ENCODE measurements at regions not wholly inside any gene's neighbourhood (a gene's known extent, or its start where the extent isn't known, plus 50 kb on each side); places are given as distances from the start of the nearest gene placed in this dataset.

DNA sequence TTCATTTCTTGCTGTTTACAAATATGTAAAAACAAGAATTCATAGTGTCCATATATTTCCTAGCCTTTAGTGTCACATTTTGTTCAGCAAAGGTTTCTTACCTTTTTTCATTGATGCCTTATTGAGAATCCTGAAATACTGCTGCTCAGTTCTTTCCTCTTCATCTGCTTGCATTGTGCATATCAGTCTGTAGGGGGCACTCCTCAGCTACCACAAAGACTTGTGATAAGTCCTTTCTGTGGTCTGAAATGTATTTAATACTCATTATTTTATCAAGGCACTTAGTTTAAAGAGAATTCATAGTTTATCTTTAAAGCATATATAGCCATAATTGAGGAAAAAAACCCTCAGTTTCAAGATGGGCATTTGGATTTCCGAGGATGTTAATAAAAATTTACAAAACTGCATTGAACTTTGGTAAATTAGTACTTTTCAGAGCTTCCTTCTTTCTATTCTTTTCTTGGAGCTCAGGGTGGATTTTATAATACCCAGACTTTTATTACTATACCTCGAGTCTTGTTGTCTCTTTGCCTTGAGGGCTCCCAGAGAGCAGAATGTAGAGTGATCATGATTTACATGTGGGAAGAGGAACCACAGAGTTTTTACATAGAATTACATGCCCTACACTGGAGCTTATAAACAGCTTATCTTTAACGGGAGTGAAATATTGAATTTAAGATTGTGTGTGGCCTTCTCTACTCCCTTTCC lies 570.1 kb downstream of the PLCL1 start:
- H3K4me2 ChIP-seq = no peak overlapping the region
- 10% methylated on average over 3 of the region's 3 CpGs for WGBS (ENCODE audit: low lambda C conversion rate)
- no peaks in the 10 kb centered on the region for H3K79me2 ChIP-seq (ENCODE audit: insufficient read depth)
- H3K9me2 ChIP-seq = no peaks in the 10 kb centered on the region
- no peaks in the 10 kb centered on the region for H3K9me3 ChIP-seq
- peak; percentile 12 for DNase-seq
- H4K20me1 ChIP-seq (ENCODE audit: insufficient read depth) = no peaks in the 10 kb centered on the region
- no peaks in the 10 kb centered on the region for H3F3A ChIP-seq (replicated peaks; ENCODE audit: insufficient read depth)
- no peak overlapping the region for H2AFZ ChIP-seq (ENCODE audit: low read depth)
- H3K27ac ChIP-seq (ENCODE audit: low read depth in 2 of 2, low read length in 1 of 2) = no peak overlapping the region
- no peak for TF ChIP-seq GATA2 (CRISPR knock-in tag; IDR thresholded peaks at IDR 0.05)
- TF ChIP-seq EP300 (IDR thresholded peaks at IDR 0.05; ENCODE audit: borderline replicate concordance in 1 of 2, low read depth in 1 of 2, low read length in 1 of 2) = no peak
- no peak for TF ChIP-seq USF2 (IDR thresholded peaks at IDR 0.05; ENCODE audit: borderline replicate concordance, low read depth, low read length)
- TF ChIP-seq YY1 (IDR thresholded peaks at IDR 0.05; ENCODE audit: low read depth) = no peak
- peak; percentile 29; the same call in 1 of the 2 replicates for TF ChIP-seq SMC3 (IDR thresholded peaks at IDR 0.05; ENCODE audit: low read depth, low read length)
- TF ChIP-seq, protein P1, sequence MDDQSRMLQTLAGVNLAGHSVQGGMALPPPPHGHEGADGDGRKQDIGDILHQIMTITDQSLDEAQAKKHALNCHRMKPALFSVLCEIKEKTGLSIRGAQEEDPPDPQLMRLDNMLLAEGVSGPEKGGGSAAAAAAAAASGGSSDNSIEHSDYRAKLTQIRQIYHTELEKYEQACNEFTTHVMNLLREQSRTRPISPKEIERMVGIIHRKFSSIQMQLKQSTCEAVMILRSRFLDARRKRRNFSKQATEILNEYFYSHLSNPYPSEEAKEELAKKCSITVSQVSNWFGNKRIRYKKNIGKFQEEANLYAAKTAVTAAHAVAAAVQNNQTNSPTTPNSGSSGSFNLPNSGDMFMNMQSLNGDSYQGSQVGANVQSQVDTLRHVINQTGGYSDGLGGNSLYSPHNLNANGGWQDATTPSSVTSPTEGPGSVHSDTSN (IDR thresholded peaks at IDR 0.05) = no peak
- peak; percentile 79 for TF ChIP-seq CTCF (IDR thresholded peaks at IDR 0.05)
- TF ChIP-seq, protein P2, sequence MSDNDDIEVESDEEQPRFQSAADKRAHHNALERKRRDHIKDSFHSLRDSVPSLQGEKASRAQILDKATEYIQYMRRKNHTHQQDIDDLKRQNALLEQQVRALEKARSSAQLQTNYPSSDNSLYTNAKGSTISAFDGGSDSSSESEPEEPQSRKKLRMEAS (IDR thresholded peaks at IDR 0.05; ENCODE audit: low read depth) = no peak
- TF ChIP-seq NFIC (IDR thresholded peaks at IDR 0.05; ENCODE audit: borderline replicate concordance) = no peak
- TF ChIP-seq ELF1 (IDR thresholded peaks at IDR 0.05) = no peak
- TF ChIP-seq MXI1 (IDR thresholded peaks at IDR 0.05; ENCODE audit: low read depth, low read length) = no peak
- no peak for TF ChIP-seq FOXM1 (IDR thresholded peaks at IDR 0.05; ENCODE audit: low read depth)
- TF ChIP-seq EZH2phosphoT487 (IDR thresholded peaks at IDR 0.05; ENCODE audit: borderline replicate concordance, low read depth) = no peak
- no peak for TF ChIP-seq SIN3A (IDR thresholded peaks at IDR 0.05; ENCODE audit: borderline replicate concordance, low read depth, low read length)
- no peak for TF ChIP-seq CHD2 (IDR thresholded peaks at IDR 0.05; ENCODE audit: low read length, partially characterized antibody)
- TF ChIP-seq, protein P3, sequence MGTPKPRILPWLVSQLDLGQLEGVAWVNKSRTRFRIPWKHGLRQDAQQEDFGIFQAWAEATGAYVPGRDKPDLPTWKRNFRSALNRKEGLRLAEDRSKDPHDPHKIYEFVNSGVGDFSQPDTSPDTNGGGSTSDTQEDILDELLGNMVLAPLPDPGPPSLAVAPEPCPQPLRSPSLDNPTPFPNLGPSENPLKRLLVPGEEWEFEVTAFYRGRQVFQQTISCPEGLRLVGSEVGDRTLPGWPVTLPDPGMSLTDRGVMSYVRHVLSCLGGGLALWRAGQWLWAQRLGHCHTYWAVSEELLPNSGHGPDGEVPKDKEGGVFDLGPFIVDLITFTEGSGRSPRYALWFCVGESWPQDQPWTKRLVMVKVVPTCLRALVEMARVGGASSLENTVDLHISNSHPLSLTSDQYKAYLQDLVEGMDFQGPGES (IDR thresholded peaks at IDR 0.05; ENCODE audit: low read depth, low read length) = no peak
- TF ChIP-seq TEAD4 (IDR thresholded peaks at IDR 0.05; ENCODE audit: borderline replicate concordance, insufficient read depth) = no peak
- TF ChIP-seq RFX5 (IDR thresholded peaks at IDR 0.05; ENCODE audit: low read length) = no peak
- TF ChIP-seq, protein P4, sequence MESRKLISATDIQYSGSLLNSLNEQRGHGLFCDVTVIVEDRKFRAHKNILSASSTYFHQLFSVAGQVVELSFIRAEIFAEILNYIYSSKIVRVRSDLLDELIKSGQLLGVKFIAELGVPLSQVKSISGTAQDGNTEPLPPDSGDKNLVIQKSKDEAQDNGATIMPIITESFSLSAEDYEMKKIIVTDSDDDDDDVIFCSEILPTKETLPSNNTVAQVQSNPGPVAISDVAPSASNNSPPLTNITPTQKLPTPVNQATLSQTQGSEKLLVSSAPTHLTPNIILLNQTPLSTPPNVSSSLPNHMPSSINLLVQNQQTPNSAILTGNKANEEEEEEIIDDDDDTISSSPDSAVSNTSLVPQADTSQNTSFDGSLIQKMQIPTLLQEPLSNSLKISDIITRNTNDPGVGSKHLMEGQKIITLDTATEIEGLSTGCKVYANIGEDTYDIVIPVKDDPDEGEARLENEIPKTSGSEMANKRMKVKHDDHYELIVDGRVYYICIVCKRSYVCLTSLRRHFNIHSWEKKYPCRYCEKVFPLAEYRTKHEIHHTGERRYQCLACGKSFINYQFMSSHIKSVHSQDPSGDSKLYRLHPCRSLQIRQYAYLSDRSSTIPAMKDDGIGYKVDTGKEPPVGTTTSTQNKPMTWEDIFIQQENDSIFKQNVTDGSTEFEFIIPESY (IDR thresholded peaks at IDR 0.05; ENCODE audit: borderline replicate concordance, low read depth) = no peak
- TF ChIP-seq POLR2AphosphoS5 (IDR thresholded peaks at IDR 0.05; ENCODE audit: low read depth, low read length) = no peak
- peak; percentile 72 for TF ChIP-seq RAD21 (IDR thresholded peaks at IDR 0.05; ENCODE audit: low read length)
- no peak for TF ChIP-seq TAF1 (IDR thresholded peaks at IDR 0.05; ENCODE audit: borderline replicate concordance, low read depth, low read length)
- no peak overlapping the region; a peak in 1 of 4 replicates for H3K4me3 ChIP-seq (ENCODE audit: low read depth in 2 of 2, low read length in 1 of 2)
- H3K9ac ChIP-seq = no peak overlapping the region
- POLR2A ChIA-PET = no interaction called here
- no peaks in the 10 kb centered on the region for H3K36me3 ChIP-seq (replicated peaks in 1 of 2; ENCODE audit: control insufficient read depth in 1 of 2, insufficient read depth in 2 of 2, low read length in 1 of 2)
- CTCF ChIA-PET = interaction anchor here (0.6 to 1.6 kb wide), 18 partner anchors 8 to 1379 kb away, joined by 3 to 6 read pairs (median 4); no protein-coding TSS in a partner anchor
- H3K27me3 ChIP-seq (ENCODE audit: insufficient read depth) = no peaks in the 10 kb centered on the region; the same call in 1 of the 2 replicates
- no peaks in the 10 kb centered on the region for H3K4me1 ChIP-seq (ENCODE audit: control insufficient read depth in 1 of 2, insufficient read depth in 2 of 2, low read depth in 1 of 2, low read length in 1 of 2)
